ENCODE measurements at regions not wholly inside any gene's neighbourhood (a gene's known extent, or its start where the extent isn't known, plus 50 kb on each side); places are given as distances from the start of the nearest gene placed in this dataset.

GRCh38 chr10:131578472-131578970 is 267.0 kb upstream of the TCERG1L start:
- TF ChIP-seq CTCF (IDR thresholded peaks at IDR 0.05; ENCODE audit: low read depth, low read length, poor library complexity, severe bottlenecking) (no peak), EZH2phosphoT487 (IDR thresholded peaks at IDR 0.05; ENCODE audit: borderline replicate concordance, low read length) (no peak)

Data from DOHH2 (cell line).